NCI-H446 treated with DMSO at 0.1 percent for 48 hours (cell line): ENCODE measurements at regions not wholly inside any gene's neighbourhood (a gene's known extent, or its start where the extent isn't known, plus 50 kb on each side); places are given as distances from the start of the nearest gene placed in this dataset.
"Not testable (repeated sequence)": the region's sequence is repeated elsewhere in the genome, so short reads cannot be mapped to it uniquely, and the experiment has no call there.

Experiments used
- DNase-seq: peaks from one replicate; lab custom pipeline; 2025; lab: John Stamatoyannopoulos, UW

DNA sequence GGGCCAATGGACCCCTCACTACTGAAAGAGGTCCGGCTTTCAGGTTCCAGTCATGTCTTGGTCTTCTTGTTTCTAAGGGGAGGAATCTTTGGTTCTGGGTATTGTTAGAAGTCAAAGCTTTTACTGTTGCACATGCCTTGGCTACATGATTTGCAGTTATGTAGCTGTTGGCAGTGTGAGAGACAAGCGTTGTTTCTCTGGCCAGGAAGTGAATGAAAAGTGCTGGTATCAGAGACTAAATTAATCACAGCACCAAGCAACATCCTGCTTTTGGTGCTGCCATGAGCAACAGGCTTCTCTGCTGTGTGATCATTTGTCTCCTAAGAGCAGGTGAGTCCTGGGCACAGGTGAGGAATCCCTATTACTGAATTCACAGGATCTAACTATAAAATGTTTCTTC, 100.1 kb upstream of the PRSS3 start:
- DNase-seq: no peak

DNA sequence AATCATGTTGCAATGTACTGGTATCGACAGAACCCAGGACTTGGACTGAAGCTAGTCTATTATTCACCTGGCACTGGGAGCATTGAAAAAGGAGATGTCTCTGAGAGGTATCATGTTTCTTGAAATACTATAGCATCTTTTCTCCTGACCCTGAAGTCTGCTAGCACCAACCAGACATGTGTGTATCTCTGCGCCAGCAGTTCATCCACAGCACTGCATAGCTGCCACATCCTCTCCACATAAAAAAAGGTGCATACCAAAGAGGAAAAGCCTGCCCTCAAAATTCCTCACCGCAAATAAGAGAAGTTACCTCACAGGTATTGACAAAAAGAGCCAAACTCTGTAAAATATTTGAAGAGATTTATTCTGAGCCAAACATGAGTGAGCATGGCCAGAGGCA, 99.5 kb upstream of the PRSS3 start:
- DNase-seq: no peak

DNA sequence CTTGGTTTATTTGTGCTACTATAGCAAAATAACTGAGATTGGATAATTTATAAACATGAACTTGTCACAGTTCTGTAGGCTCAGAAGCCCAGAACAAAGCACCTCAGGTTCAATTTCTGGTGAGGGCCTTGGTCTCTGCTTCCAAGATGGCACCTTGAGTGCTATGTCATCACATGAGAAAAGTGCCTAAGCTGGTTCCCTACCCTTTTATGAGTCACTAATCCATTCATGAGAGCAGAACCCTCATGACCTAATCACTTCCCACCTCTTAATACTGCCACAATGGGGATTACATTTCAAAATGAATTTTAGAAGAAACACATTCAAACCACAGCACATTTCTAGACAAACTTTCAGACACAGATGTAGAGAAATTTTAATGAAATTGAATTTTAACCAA, 98.2 kb upstream of the PRSS3 start:
- no peak for DNase-seq

DNA sequence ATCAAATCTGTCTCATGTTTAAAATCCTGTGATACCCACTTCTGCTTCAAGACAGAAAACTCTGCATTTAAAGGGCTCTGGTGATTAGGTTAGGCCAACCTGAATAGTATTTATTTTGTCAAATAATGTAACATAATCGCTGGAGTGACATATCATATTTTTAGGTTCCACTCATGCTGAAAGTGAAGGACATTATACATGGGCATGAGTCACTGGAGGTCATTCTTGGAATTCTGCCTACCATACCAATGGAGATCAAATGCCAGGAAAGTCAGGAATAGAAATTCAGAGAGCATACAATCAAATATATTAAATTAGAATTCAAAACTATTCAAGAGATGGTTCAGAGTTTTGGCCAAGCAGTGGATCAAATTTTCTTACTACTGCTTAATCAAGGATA, 97.1 kb upstream of the PRSS3 start:
- DNase-seq: no peak

DNA sequence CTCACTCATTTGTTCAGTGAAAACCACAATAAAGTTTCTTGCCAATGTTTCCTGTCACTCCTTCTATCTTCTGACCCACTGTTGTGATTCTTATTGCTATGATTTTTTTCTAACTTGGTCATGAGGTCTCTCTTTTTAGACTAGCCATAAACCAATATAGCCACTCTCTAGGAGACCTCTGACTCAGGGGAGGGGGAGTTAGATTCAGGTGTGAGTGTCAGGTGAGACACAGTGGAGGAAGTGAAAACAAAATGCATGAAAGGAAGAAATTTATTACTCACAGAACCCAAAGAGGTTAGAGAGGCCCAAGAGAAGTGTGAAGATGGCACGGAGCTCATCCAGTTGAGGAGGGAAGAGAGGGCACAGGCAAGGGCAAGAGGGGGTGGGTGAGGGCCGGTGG, 94.4 kb upstream of the PRSS3 start:
- not testable (repeated sequence) for DNase-seq

DNA sequence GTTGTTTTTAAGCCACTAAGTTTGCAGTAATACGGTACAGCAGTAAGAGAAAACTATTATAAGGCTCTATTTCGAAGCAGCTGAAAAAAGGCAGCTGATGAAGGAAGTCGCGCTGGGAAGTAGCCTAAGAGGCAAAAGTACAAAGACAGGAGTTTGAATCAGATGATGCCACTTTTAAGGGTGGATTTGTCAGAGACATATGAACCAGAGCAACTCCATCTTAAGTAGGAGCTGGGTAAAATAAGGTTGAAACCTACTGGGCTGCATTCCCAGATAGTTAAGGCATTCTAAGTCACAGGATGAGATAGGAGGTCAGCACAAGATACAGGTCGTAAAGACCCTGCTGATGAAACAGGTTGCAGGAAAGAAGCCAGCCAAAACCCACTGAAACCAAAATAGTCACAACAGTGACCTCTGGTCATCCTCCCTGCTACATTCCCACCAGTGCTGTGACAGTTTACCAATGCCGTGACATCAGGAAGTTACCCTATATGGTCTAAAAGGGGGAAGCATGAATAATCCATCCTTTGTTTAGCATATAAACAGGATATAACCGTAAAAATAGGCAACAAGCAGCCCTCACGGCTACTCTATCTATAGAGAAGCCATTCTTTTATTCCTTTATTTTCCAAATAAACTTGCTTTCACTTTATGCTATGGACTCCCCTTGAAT, 91.8 kb upstream of the PRSS3 start:
- DNase-seq: no peak

DNA sequence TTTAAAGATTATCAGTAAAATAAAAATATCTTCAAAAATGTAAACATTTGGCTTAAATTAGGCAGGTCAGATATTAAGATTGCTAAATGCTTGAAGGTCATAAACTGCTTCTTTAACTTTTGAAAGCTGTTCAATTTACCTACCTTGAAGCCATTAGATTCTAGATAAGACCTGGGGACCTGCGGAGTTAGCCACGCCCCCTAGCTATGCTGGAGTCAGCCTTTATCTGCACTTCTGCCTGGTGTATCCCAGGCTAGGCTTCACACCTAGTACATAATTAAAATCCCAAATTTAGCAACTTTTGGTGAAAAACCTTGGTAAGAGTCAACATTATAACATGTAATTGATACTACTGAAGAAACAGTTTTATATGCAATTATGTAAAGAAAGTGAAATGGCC, 89.9 kb upstream of the PRSS3 start:
- not testable (repeated sequence) for DNase-seq

DNA sequence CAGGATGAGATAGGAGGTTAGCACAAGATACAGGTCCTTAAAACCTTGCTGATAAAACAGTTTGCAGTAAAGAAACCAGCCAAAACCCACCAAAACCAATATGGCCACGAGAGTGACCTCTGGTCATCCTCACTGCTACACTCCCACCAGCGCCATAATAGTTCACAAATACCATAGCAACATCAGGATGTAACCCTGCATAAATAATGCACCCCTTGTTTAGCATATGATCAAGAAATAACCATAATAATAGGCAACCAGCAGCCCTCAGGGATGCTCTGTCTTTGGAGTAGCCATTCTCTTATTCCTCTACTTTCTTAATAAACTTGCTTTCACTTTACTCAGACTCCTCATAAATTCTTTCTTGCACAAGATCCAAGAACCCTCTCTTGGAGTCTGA, 86.9 kb upstream of the PRSS3 start:
- no peak for DNase-seq

DNA sequence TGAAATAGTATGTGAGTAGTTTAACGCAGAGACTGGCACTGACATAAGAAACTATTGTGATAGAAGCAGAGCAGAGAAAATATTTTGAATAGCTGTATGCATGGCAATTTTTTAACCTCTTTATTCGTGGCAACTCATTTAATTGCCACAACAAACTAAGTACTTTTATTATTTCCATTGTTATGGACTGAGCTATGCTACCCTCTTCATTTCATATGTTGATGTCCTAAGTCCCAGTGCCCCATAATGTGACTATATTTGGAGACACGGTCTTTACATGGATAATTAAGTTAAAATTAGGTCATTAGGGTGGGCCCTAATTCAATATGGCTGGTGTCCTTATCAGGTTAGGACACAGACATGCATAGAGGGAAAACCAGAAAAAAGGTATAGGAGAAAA, 86.1 kb upstream of the PRSS3 start:
- no peak for DNase-seq

DNA sequence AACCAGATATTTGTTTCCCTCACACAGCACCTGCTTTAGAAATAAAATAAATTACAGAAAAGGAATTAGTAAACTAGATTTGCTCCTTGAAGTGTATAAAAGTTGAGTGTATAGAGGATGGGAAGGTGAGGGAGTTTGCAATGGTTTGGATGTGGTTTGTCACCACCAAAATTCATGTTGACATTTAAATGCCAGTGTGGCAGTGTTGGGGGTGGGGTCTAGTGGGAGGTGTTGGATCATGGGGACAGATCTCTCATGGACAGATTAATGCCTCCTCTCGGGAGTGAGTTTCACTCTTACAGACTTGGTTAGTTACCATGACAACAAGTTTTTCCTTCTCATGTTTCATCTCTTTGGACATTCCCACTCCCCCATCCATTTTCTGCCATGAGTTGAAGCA, 83.9 kb upstream of the PRSS3 start:
- DNase-seq: not testable (repeated sequence)

DNA sequence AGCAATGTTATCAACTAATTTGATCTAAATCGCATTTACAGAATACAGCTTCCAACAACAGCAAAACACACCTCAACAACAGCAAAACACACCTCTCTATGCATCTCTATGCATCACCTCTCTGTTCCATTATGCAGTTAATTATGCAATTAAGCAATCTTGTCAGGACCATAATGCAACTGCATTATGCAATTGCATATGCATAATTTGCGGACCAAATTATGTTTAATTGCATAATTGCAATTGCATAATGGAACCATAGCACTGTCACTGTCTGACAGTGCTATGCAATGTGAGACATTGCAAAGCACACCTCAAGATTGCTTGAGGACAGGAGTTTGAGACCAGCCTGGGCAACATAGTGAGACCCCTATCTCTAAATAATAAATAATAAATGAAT, 80.4 kb upstream of the PRSS3 start:
- no peak for DNase-seq

DNA sequence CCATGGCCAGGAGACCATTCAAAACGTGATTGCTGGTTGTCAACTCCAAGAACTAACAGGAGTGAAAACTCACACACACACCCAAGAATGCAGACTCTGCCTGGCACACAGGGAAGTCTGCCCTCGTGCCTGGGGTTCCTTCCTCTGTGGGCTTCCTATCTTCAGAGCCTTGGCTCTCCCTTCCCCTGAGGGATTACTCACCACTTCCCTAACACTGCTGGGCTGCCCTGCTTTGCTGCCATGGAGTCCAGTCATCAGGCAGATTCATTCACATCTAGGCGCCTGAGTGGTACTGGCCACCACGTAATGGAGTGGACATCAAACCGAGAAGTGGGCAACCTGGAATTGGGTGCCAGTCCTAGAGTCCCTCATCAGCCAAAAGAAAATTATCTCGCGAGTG, 76.4 kb upstream of the PRSS3 start:
- DNase-seq: no peak

DNA sequence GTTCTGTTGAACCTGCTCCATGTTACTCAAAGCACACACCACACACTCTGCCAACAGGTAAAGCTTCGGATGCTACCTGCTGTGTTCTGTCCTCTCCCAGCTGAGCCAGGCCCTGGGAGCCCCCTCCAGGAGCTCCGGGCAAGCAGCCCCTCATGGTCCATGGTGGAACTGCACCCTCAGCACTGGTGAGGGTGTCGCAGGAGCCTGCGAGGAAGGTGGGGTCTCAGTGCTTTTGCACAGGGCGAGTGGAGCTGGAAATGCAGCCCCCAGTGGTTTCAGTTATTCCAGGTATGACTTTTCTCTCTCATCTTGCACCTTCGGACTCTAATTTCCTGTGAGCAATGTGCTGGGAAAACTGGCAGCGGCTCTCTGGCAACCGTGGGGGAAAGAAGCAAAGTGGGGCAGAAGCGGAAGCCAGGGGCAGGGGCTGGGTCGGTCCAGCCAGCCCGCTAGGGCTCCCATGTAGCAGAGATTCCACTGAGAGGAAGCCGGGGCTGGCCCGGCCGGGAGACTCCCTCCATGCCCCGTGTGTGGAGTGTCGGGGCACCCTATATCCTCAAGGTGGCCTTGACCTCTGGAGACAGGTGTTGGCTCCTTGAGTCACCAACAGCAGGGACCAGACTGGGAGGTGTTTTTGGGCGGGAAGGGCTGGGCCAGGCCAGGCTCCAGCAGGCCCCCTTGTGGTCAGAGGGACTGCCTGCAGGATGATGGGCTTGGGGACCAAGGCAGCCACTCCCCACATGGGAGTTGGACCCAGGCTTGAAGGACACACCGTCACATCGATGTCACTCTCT, 75.6 kb upstream of the PRSS3 start:
- no peak for DNase-seq

DNA sequence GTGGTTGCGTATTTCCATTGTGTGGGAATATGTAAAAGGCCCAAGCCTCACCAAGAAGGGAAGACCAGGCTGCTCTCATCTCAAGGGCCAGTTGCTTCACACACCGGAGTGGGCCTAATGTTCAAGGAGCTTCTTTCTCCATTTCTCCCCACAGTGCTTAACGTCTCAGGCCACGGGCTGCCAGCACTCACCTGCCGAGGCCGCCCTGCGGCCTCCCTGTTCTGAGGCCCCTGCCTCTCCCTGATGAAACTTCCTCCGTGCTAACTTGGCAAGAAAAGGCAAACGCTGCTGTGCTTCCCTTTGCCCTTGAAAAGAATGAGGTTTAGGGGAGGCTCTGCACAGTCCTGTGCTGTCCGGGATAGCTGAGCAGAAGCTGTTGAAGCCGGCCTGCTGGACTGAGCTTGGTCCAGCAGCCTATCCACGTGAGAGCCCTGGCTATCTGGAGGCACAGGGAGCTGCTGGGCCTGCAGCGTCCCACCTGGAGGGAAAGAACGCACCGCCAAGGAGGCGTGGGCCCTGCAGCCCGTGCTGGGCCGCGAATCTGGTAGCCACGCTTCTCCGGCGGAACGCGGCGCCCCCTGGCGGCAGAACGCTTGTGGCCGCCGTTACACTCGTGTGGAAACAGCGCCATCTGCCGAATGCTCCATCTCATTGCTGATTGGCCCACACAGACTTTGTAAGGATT, 73.5 kb upstream of the PRSS3 start:
- DNase-seq: peak; percentile 43

DNA sequence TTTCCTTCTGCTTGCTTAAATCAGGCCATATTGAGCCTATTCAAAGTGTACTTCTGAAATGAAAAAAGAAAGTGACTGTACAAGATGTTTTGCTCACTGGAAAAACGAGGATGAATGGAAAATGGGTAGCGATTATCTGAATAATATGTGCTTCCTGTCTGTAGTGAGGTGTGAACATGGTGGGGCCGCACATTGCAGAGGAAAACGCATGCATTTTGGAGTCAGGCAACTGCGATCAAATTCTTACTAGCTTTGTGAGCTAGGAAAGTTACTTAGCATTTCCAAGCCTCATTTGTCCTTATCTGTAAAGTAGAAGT, 73.0 kb upstream of the PRSS3 start:
- DNase-seq: no peak

DNA sequence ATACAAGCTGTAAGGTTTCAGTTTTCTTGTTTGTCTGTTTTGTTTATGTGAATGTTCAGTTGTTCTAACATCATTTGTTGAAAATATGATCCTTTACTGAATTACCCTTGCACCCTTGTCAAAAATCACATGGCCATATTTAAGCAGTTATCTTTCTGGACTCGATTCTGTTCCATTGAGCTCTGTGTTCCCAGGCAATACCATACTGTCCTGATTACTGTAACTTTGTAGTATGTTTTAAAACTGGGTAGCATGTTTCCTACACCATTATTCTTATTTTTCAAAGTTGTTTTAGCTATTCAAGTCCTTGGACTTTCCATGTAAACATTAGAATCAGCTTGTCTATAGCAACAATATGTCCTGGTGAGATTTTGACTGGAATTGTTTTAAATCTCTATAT, 66.7 kb upstream of the PRSS3 start:
- no peak for DNase-seq

DNA sequence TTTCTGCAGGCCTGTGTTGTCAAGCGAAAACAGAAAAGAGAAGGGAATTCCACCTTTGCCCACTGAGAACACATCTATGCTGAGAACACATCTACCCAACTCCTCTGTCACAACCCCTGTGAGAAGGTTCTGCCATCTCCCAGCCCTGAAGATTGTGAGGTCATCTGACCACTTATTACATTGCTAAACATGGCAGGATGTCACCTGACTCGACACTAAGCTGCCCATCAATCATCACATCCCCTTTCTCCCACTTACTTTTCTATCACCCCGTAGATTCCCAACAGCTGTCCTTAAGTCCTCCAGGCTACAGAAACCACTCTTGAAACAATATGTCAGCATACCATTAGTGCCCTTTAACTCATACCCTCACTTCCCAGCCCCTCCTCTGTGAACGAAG, 64.2 kb upstream of the PRSS3 start:
- no peak for DNase-seq

DNA sequence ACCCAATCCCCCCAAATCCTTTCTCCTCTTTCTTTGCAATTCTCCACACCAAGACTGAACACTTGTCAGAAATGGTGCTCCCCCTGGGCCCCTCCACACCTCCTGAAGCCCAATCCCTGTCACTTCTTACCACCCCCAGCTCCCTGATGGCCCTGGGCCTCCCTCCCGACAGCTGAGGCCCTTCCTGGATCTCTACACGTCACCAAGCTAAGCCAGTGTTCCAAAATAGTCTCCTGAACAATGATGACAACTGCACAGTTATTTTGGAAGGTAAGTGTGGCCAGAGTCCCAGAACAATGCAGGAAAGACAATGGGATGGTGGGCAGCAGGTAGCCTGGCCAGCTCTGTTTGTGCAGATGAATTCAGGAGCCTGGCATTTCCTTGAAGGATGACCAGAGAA, 63.7 kb upstream of the PRSS3 start:
- DNase-seq: no peak

DNA sequence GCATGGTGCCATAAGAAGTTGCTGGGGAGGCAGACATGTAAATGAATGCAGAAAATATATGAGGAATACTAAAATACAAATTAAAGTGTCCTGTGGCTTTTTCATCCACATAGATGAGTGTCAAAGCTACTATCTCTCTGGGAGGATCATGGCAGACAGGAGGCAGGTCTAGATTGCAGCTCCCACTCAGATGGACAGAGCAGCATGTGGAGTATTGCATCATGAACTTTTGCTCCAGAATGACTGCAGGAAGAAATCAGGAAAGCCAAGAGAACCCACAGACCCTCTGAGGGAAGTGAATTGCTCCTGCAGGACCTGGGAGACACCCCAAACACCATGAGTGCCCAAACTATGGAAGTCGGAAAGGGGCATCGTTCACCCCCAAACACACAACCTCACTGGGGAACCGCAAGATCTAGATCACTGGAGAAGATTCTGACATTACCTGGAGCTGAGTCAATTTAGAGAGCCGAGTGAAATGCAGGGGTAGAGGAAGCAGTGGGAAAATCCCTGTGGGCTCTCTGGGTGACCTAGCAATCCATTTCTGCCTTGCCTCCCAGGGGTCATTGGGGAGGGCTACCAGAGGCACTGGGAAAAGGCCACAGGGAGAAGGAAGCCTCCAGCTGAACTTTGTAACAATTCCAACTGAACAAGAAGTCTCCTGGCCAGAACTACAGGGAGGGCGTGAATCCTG, 61.0 kb upstream of the PRSS3 start:
- not testable (repeated sequence) for DNase-seq

DNA sequence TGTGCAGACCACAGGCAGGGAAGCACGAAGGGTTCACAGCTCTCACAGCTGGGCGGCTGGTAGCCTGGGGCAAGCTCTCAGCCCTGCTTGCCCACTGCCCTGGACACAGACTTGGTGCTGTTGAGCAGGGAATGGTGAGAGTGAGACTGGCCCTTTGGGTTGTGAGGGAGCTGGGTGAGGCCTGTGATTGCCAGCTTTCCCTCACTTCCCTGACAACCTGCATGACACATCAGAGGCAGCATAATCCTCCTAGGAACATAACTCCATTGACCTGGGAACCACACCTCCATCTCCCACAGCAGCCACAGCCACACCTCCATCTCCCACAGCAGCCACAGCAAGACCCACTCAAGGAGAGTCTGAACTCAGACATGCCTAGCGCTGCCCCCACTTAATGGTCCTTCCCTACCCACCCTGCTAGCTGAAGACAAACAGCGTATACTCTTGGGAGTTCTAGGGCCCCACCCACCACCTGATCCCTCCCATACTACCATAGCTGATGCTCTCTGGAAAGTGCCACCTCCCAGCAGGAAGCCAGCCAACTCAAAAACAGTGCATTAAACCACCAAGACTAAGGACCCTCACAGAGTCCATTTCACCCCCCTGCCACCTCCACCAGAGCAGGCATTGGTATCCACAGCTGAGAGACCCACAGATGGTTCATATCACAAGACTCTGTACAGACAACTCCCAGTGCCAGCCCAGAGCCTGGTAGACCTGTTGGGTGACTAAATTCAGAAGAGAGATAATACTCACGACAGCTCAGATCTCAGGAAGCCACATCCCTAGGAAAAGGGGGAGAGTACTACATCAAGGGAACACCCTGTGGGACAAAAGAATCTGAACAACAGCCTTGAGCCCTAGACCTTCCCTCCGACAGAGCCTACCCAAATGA, 60.2 kb upstream of the PRSS3 start:
- DNase-seq: not testable (repeated sequence)

DNA sequence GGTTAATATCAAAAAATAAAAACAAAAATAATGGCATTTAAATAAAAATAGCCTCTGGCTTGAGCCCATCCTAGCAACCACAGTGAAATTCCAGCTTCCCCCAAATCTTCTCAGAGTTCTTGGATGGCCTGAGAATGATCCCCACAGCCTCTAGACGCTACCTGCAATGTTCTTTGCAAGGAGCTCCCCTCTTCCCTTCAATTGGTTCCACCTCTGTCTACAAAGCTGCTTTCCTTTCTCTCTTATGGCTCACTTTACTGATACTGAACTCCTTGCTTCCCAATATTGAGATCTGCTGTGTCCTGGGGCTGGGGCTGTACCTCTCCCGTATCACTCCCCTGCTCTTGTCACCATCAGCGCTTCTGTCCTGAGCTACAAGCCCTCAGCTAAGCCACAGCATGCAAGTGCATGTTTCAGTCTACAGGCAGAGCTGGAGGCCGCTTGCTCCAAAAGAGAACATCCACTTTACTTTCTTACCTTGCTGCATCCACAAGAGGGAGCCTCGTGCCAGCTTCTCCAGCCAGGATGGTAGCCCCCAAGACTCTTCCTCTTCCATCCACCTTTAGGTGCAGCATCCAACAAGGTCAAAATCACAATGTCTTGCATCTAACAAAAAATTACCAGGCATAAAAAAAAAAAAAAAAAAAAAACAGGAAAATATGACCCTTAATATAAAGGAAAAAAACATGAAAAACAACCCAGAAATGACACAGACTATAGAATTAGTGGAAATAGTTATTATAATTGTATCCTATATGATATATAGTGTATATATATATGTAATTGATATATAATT, 57.4 kb upstream of the PRSS3 start:
- no peak for DNase-seq
